Peyer's patch (tissue), 4 donors: ENCODE measurements at regions not wholly inside any gene's neighbourhood (a gene's known extent, or its start where the extent isn't known, plus 50 kb on each side); places are given as distances from the start of the nearest gene placed in this dataset.

ENCODE experiments used
- POLR2A ChIP-seq, 2 donors: fragments of 450-650 bp; IDR thresholded peaks; one replicate each; pipeline ENCODE4 v1.5.1; 2017; ENCODE audit warnings: antibody characterized with exemption in 2 of 2, mild to moderate bottlenecking in 2 of 2, moderate library complexity in 2 of 2
- TF ChIP-seq, protein P1 (sequence below), 6 experiments: fragments of 450-650 bp in 4 of 6; fragments of 200-600 bp in 2 of 6; sonication (generic) in 1 of 6; IDR thresholded peaks; one replicate each; pipeline ENCODE4 v1.5.1; 2017 to 2019; ENCODE audit warnings: antibody characterized with exemption in 6 of 6, mild to moderate bottlenecking in 3 of 6, moderate library complexity in 1 of 6

DNA sequence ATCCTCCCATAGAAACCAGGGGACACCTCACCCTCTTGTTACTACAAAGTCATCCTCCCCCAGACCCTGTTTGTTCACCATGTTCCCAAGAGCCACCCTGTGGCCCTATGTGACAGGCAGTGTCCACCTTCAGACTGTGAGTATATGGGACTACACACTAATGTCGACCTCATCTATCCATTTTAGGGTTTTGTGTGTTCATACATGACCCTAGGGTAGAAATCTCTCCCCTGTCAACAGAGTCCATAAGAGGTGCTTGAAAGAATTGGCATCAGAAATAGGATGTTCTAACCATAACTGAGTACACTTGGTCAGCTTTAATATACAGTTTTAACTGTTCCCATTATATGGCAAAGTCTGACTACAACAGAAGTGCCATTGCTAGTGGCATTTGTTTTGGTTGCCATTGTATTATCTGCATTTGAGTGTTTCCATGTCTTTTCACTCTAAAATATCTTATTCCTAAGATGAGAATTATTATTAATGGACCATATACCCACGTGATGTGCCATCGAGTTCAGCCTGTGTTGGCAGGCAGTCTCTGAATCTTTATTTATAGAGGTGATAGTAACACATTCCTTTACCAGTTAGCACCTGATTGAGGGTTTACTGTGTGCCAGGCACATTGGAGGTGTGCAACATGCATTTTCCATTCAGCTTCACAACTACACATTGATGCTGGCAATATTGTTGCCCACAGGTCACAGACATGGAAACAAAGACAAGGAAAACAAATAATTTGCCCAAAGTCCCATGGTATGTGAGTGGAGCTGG, 590.6 kb upstream of the IGFBP3 start:
- TF ChIP-seq, protein P1, sequence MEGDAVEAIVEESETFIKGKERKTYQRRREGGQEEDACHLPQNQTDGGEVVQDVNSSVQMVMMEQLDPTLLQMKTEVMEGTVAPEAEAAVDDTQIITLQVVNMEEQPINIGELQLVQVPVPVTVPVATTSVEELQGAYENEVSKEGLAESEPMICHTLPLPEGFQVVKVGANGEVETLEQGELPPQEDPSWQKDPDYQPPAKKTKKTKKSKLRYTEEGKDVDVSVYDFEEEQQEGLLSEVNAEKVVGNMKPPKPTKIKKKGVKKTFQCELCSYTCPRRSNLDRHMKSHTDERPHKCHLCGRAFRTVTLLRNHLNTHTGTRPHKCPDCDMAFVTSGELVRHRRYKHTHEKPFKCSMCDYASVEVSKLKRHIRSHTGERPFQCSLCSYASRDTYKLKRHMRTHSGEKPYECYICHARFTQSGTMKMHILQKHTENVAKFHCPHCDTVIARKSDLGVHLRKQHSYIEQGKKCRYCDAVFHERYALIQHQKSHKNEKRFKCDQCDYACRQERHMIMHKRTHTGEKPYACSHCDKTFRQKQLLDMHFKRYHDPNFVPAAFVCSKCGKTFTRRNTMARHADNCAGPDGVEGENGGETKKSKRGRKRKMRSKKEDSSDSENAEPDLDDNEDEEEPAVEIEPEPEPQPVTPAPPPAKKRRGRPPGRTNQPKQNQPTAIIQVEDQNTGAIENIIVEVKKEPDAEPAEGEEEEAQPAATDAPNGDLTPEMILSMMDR (IDR thresholded peaks at IDR 0.05): no peak
- TF ChIP-seq POLR2A (IDR thresholded peaks at IDR 0.05): no peak
